Activated T-helper 17 cell treated with anti-CD3 and anti-CD28 coated beads, Interleukin-2, amount 50 U/mL, for 72 hours (primary cell): ENCODE measurements at regions not wholly inside any gene's neighbourhood (a gene's known extent, or its start where the extent isn't known, plus 50 kb on each side); places are given as distances from the start of the nearest gene placed in this dataset.
A peak's percentile ranks its signal among the peaks of the same experiment; 100 is the strongest.
"Not testable (repeated sequence)": the region's sequence is repeated elsewhere in the genome, so short reads cannot be mapped to it uniquely, and the experiment has no call there.

Experiments
- ATAC-seq: fragments of 150-1000 bp; cut with Tn5 transposase; replicated peaks from 2 replicates; pipeline ENCODE4 v1.10.0; 2021; ENCODE audit warnings: mild to moderate bottlenecking, moderate library complexity
- H3K27ac Mint-ChIP-seq: one replicate; pipeline ENCODE4 v1.8.0; 2022; ENCODE audit warnings: mixed read lengths
- H3K27me3 Mint-ChIP-seq: one replicate; pipeline ENCODE4 v1.8.0; 2022; ENCODE audit warnings: mixed read lengths
- H3K36me3 Mint-ChIP-seq: one replicate; pipeline ENCODE4 v1.8.0; 2022; ENCODE audit warnings: low read depth, mild to moderate bottlenecking, mixed read lengths
- H3K4me1 Mint-ChIP-seq: one replicate; pipeline ENCODE4 v1.8.0; 2022; ENCODE audit warnings: mixed read lengths
- H3K4me3 Mint-ChIP-seq: one replicate; pipeline ENCODE4 v1.8.0; 2022; ENCODE audit warnings: mild to moderate bottlenecking, mixed read lengths
- H3K9me3 Mint-ChIP-seq: one replicate; pipeline ENCODE4 v1.8.0; 2022; ENCODE audit warnings: mixed read lengths

DNA sequence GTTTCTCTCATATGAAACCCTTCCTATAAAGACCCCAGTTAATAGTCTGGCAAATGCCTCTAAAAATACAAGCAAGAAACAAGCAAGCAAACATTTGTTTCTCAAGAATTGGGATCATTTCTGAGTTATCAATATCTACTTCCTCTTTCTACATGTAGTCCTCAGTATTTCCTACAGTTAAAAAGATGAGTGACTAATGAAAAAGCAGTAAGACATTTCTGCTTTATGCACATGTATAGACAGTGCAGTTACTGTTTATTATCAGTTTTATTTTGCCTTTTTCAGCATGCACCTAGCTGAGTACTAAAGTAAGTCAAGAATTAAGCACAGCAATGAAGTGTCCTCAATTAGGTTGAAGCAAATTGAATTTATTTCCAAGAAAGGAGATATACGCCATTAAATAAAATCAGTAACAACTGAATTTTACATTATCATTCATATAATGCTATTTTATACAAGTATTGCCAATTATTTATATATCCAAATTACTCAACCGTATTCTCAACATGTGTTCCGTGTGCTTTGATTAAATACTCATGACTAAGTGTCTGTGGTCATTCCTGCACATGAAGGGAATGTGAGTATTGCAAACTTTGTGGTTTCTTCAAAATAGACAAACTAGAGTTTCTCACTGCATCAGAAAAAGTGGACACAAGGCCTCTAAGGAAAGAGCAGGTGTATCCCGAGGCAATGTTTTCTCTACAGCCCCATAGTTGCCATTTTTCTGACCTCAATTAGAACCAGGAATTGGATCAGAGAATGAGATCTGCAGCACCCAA, 159.3 kb upstream of the MARCKS start:
- H3K27ac Mint-ChIP-seq, result no peak overlapping the region
- H3K4me3 Mint-ChIP-seq, result no peak overlapping the region
- H3K27me3 Mint-ChIP-seq, result no peaks in the 10 kb centered on the region
- no peaks in the 10 kb centered on the region for H3K4me1 Mint-ChIP-seq
- no peaks in the 10 kb centered on the region for H3K9me3 Mint-ChIP-seq
- no peak for ATAC-seq
- H3K36me3 Mint-ChIP-seq, result no peaks in the 10 kb centered on the region

DNA sequence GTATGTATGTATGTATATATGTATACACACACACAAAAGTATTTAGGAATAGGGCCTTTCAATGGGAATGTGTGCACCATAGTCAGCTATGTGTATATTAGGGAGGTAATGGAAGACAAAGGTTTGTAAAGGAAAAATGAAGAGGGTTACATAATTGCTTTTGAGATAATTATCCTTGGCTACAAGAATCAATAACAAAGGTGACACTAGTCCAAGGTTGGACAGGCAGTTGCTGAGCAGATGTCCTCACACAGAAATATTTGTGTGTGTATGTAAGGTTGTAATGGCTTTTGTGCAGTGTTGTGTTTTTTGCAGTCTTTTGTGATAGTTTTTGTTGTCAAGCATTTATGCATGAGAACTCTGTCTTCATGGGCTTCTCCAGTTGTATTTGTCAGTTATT, 157.9 kb upstream of the MARCKS start:
- Mint-ChIP-seq H3K36me3 (no peaks in the 10 kb centered on the region), H3K9me3 (no peaks in the 10 kb centered on the region), H3K27ac (no peak overlapping the region), H3K4me1 (no peaks in the 10 kb centered on the region), H3K4me3 (no peak overlapping the region), H3K27me3 (no peaks in the 10 kb centered on the region)
- no peak for ATAC-seq

DNA sequence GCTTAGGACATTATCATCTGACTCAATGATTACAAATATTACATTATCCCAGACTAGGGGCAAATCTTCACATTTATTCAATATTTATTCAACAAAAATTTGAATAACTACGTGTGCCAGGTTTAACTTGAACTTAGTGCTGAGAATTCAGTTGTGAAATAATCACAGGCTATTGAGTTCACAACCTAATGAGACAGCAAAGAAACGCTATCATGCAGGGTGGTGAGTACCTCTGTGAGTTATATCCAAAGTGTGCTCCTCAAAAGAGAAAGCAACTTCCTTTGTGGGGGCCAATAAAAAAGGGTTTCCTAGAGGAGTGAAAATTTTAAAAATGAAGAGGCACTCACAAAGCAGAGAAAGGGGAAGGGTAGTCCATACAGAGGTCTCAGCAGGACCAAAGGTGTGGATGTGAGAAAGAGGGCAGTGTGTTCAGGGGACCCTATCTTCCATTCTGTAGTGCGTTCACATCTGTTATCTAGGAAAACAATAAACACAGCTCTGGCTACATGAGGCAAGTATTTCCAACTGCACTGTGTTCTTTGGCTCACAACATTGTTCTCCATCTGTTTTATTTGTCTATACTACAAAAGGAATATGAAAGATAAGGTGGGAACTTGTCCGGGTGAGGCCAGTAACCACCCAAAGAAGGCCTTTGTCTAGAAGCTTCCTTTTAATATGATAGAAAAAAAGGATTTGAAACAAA, 155.4 kb upstream of the MARCKS start:
- Mint-ChIP-seq H3K36me3 (no peaks in the 10 kb centered on the region), H3K27me3 (no peaks in the 10 kb centered on the region), H3K27ac (no peak overlapping the region), H3K4me1 (no peaks in the 10 kb centered on the region), H3K9me3 (no peaks in the 10 kb centered on the region), H3K4me3 (no peak overlapping the region)
- ATAC-seq, result no peak

DNA sequence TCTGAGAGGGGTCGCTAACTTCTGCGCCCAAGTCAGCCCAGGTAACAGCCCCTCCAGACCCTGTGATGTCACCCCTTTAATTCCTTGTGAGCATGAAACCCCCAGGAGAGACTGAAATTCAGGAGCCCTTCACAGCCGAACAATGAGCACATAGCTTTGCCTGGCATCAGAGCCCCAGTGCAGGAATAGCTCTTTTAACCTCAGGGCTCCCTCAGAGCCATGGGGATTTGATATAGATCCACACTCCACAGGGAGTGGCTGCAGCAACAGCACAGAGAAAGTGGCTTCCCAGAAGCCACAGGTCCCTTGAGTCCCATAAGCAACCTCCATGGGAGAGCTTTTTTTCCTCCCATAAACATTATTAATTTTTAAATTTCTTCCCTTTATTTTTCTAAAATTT, 150.0 kb upstream of the MARCKS start:
- Mint-ChIP-seq H3K4me1 (no peaks in the 10 kb centered on the region), H3K27ac (no peak overlapping the region), H3K36me3 (no peaks in the 10 kb centered on the region), H3K27me3 (no peaks in the 10 kb centered on the region), H3K4me3 (no peak overlapping the region), H3K9me3 (no peaks in the 10 kb centered on the region)
- no peak for ATAC-seq

DNA sequence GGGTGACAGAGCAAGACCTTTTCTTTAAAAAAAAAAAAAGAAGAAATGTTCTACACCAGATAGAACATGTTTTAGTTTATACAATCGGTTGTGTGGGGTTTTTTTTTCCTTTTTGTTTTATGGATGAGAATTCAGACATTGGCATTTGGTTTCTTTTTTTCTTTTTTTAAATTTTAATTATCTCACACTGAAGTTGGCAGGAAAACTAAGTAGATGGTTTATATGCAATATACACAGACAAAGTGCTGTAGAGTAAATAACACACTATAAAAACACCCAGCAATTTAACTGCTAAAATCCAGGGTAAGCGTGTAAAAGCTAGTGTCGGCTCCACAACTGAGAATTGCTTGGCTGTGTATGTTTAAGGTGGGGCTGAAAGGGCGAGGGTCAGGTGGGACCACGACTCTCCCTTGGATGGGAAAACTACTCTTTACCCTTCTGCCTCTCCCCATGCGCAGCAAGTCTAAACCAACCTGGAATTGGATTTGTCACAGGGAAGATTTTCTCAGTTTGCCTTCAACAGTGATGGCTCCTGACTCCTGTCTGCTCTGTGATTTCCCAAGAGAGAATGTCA, 147.1 kb upstream of the MARCKS start:
- no peak overlapping the region for H3K4me3 Mint-ChIP-seq
- no peaks in the 10 kb centered on the region for H3K36me3 Mint-ChIP-seq
- H3K4me1 Mint-ChIP-seq, result no peaks in the 10 kb centered on the region
- no peaks in the 10 kb centered on the region for H3K27me3 Mint-ChIP-seq
- no peaks in the 10 kb centered on the region for H3K9me3 Mint-ChIP-seq
- no peak overlapping the region for H3K27ac Mint-ChIP-seq
- ATAC-seq, result no peak

DNA sequence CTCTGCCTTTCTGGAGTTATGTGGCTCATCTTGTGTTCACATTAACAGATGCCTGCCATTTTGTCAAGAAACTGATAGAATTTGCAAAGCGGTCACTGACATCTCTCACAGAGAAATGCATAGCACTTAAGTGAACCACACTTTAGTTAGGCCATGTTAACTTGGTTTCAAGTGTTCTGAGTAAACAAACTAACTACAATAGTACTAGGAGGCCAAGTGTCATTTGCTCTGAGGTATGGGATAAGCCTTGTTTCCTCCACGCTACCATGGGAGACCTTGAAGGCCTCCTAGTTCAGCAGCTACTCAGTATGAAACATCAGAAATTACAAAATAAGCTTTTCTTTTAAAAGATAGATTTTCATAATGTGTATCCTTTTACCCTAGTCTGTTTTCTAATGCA, 143.5 kb upstream of the MARCKS start:
- no peaks in the 10 kb centered on the region for H3K4me1 Mint-ChIP-seq
- no peaks in the 10 kb centered on the region for H3K36me3 Mint-ChIP-seq
- H3K27ac Mint-ChIP-seq, result no peak overlapping the region
- peaks cover 7% of the 10 kb centered on the region for H3K27me3 Mint-ChIP-seq
- no peaks in the 10 kb centered on the region for H3K9me3 Mint-ChIP-seq
- no peak overlapping the region for H3K4me3 Mint-ChIP-seq
- no peak for ATAC-seq

DNA sequence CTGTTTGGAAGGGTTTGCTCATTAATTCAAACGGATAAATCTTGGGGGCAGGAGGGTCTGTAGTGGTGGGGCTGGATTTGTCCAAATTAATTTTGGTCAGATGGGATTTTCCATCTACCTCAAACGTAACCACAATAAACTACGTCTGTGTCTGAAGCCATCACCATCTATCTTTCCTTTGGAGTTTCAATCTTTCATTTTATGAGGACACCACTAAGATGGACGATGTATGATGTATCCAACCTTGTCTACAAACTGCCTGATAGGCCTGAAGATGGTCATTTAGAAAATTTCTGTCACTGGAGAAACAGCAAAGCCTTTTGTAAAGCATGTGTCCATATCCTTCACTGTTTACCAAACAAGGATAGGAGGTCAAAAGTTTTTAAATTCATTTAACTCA, 138.6 kb upstream of the MARCKS start:
- Mint-ChIP-seq H3K27ac (no peak overlapping the region), H3K4me1 (no peaks in the 10 kb centered on the region), H3K27me3 (peaks cover 17% of the 10 kb centered on the region), H3K4me3 (no peak overlapping the region), H3K36me3 (no peaks in the 10 kb centered on the region), H3K9me3 (no peaks in the 10 kb centered on the region)
- ATAC-seq, result no peak

DNA sequence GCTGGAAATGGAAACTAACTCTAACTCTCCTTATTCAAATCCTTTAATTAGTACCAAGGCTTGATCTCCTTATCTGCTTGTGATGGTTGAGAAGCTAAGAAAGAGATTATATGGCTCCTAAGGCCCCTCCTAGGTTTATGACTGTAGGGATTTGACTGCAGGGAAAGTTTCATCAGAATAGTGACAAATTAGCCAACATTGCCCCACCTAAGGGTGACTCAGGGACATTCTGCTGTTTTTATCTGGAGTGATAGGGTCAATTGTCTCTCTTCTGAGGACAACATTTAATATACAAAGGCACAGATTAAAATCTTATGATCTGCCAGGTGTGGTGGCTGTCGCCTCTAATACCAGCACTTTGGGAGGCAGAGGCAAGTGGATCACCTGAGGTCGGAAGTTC, 138.1 kb upstream of the MARCKS start:
- no peak overlapping the region for H3K4me3 Mint-ChIP-seq
- no peaks in the 10 kb centered on the region for H3K4me1 Mint-ChIP-seq
- H3K27ac Mint-ChIP-seq, result no peak overlapping the region
- no peaks in the 10 kb centered on the region for H3K36me3 Mint-ChIP-seq
- ATAC-seq, result no peak
- no peaks in the 10 kb centered on the region for H3K9me3 Mint-ChIP-seq
- H3K27me3 Mint-ChIP-seq, result peaks cover 17% of the 10 kb centered on the region

DNA sequence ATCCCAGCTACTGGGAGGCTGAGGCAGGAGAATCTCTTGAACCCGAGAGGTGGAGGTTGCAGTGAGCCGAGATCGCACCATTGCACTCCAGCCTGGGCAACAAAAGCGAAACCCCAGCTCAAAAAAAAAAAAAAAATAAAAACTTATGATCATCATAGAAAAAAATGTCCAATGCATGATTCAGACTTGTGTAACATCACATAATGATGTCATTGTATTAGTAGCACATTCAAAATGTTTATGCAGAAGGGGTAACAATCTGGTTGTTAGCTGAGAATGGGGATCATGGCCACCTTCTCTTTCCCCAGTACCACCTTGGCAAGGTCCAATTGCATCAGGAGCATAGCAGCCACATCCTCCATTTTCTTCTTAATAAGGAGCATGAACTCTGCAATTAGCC, 137.6 kb upstream of the MARCKS start:
- H3K9me3 Mint-ChIP-seq, result no peaks in the 10 kb centered on the region
- no peak for ATAC-seq
- no peak overlapping the region for H3K4me3 Mint-ChIP-seq
- no peaks in the 10 kb centered on the region for H3K4me1 Mint-ChIP-seq
- peaks cover 17% of the 10 kb centered on the region for H3K27me3 Mint-ChIP-seq
- no peak overlapping the region for H3K27ac Mint-ChIP-seq
- H3K36me3 Mint-ChIP-seq, result no peaks in the 10 kb centered on the region

DNA sequence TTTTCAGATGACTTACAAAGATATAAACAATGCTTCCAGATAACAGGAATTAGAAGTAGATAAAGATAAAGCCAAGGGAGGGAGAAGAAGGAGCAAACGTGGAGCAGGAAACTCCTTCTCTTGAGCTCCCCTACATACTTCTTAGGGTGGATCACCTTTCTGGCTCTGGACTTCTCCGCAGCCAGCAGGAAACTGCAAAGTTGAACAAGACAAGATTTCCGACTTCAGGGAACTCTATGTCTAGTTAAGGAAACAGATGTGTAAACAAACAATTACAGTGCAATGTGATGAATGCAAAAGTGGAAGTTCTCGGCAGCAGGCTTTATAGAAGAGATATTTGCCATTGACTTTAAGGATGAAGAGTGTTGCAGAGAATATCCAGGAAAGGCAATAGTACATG, 134.0 kb upstream of the MARCKS start:
- H3K9me3 Mint-ChIP-seq, result peaks cover 4% of the 10 kb centered on the region
- H3K27me3 Mint-ChIP-seq, result peaks cover 16% of the 10 kb centered on the region
- H3K36me3 Mint-ChIP-seq, result no peaks in the 10 kb centered on the region
- H3K4me3 Mint-ChIP-seq, result no peak overlapping the region
- no peak overlapping the region for H3K27ac Mint-ChIP-seq
- H3K4me1 Mint-ChIP-seq, result no peaks in the 10 kb centered on the region
- no peak for ATAC-seq

DNA sequence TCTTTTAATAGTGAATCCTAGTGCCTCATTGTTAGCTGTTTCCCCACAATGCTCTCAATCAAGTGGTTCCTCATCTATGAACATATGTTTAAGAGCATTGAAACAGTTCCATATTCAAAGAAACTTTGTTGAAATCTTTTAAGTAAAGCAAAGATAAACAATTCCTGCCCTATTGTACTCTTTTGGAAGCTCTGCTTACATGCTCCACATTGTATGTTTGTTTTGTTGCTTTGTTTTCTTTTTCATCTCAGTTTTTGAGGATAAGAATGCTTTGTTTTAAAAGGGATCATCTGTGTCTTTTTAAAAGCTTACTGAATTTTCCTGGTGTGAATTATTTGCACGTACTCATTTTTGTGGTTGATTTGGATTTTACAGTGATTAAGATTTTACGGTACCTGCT, 132.2 kb upstream of the MARCKS start:
- not testable (repeated sequence) for H3K27ac Mint-ChIP-seq, H3K36me3 Mint-ChIP-seq, H3K9me3 Mint-ChIP-seq, H3K4me3 Mint-ChIP-seq, ATAC-seq, H3K4me1 Mint-ChIP-seq
- peaks cover 11% of the 10 kb centered on the region for H3K27me3 Mint-ChIP-seq

DNA sequence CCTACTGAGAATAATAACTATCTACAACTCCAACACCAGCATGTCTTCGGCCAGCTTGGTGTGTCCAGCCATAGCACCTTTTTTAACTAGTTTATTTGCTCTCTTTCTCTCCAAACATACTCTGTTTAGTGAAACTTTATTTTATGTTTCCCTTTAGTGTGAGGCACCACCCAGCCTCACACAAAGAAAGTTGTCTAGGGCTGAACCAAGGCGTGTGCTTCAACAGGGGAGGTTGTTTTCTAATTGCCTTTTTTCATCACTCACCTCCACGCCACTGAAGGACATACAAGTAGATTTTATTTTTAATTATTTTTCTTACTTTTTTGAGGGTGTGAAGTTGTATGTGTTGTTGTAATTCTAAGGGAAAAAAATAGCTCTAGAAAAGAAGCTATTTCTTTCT, 125.6 kb upstream of the MARCKS start:
- H3K36me3 Mint-ChIP-seq, result no peaks in the 10 kb centered on the region
- H3K4me3 Mint-ChIP-seq, result no peak overlapping the region
- peaks cover 5% of the 10 kb centered on the region for H3K4me1 Mint-ChIP-seq
- no peak overlapping the region for H3K27ac Mint-ChIP-seq
- peaks cover 7% of the 10 kb centered on the region for H3K27me3 Mint-ChIP-seq
- peaks cover 4% of the 10 kb centered on the region for H3K9me3 Mint-ChIP-seq
- no peak for ATAC-seq

DNA sequence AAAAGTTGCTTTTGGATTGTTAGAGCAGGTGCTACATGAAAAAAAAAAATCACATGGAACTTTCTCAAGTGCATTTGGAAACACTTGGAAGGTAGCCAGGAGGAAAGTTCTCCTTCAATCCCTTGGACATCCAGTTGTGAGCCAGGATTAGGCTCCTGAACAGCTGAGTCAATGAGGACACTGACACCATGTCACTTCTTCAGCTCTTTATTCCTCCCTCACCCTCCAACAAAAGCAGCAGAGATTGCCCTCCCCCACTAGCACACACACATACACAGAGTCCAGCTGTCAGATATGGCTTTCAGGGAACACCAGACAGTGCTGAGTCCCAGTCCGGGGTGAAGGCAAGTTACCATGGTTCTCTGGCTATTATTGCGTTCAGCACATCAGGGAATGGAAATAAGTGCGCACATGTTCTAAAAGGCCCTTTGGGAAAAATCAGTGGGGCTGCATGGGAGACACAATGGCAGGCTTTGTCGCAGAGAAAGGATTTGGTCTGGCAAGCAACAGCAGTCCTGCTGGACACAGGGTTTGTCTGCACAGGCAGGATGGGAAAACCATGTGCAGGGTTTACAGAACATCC, 124.7 kb upstream of the MARCKS start:
- no peak for ATAC-seq
- Mint-ChIP-seq H3K9me3 (peaks cover 4% of the 10 kb centered on the region), H3K4me1 (peaks cover 5% of the 10 kb centered on the region), H3K4me3 (no peak overlapping the region), H3K27me3 (peaks cover 7% of the 10 kb centered on the region), H3K27ac (no peak overlapping the region), H3K36me3 (no peaks in the 10 kb centered on the region)

DNA sequence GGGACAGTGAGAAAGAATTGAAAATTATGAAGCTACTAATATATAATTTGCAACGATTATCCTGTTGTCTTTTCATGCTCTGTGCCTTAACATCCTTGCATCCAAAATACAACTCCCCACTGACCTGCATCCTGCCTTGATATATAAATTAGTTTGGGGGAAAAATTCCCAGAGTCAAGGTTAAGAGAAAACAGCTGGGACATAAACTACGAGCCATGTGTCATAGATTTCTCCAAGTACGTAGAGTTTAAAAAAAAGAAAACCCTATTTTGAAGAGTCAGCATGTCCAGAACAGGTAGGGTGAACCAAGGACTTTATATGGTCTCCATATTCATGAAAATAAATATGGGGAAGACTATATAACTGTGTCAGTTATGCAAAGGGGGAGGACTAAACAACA, 123.8 kb upstream of the MARCKS start:
- no peaks in the 10 kb centered on the region for H3K36me3 Mint-ChIP-seq
- ATAC-seq, result no peak
- H3K9me3 Mint-ChIP-seq, result no peaks in the 10 kb centered on the region
- no peak overlapping the region for H3K4me3 Mint-ChIP-seq
- peaks cover 5% of the 10 kb centered on the region for H3K4me1 Mint-ChIP-seq
- peaks cover 10% of the 10 kb centered on the region for H3K27me3 Mint-ChIP-seq
- H3K27ac Mint-ChIP-seq, result no peak overlapping the region

DNA sequence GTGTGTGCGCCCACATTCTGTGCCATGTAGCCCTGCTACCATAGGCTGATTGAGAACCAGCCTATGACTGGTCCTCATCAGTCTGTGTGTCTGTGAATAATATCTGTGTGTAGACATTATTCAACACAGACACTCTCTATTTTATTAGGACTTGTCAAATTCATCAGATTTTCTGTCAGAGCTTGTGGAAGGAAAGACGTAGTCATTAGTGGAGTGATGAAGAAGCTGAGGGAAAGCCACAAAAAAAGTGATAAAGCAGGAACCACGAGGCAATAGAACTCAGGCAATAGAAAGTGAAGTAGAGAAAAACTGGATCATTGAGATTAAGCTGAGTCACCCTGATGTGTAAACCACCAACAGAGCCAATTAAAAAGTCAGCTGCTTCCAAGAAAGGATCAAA, 122.2 kb upstream of the MARCKS start:
- ATAC-seq, result peak; percentile 74
- no peaks in the 10 kb centered on the region for H3K9me3 Mint-ChIP-seq
- H3K27ac Mint-ChIP-seq, result no peak overlapping the region
- peaks cover 11% of the 10 kb centered on the region for H3K27me3 Mint-ChIP-seq
- H3K36me3 Mint-ChIP-seq, result no peaks in the 10 kb centered on the region
- H3K4me1 Mint-ChIP-seq, result peaks cover 5% of the 10 kb centered on the region
- no peak overlapping the region for H3K4me3 Mint-ChIP-seq
